ENCODE measurements at regions not wholly inside any gene's neighbourhood (a gene's known extent, or its start where the extent isn't known, plus 50 kb on each side); places are given as distances from the start of the nearest gene placed in this dataset.

GRCh38 chr13:109682534-109683244, 103.7 kb downstream of the IRS2 start:
- H3K36me3 ChIP-seq (ENCODE audit: insufficient read depth, low read length): no peaks in the 10 kb centered on the region
- no peaks in the 10 kb centered on the region for H3K27me3 ChIP-seq (ENCODE audit: insufficient read depth, low read length)
- H3K4me3 ChIP-seq (ENCODE audit: low read length): no peak overlapping the region
- no peaks in the 10 kb centered on the region for H3K9me3 ChIP-seq (ENCODE audit: low read length)
- H2AFZ ChIP-seq (ENCODE audit: low read depth, low read length): no peak overlapping the region
- no peaks in the 10 kb centered on the region for H3K4me1 ChIP-seq (ENCODE audit: insufficient read depth, low read length)

- no peaks in the 10 kb centered on the region for H3K27me3 ChIP-seq (ENCODE audit: insufficient read depth, low read length)
- H3K9me3 ChIP-seq (ENCODE audit: low read length): no peaks in the 10 kb centered on the region
- H3K36me3 ChIP-seq (ENCODE audit: insufficient read depth, low read length): no peaks in the 10 kb centered on the region
- no peaks in the 10 kb centered on the region for H3K4me1 ChIP-seq (ENCODE audit: insufficient read depth, low read length)
- no peak overlapping the region for H3K4me3 ChIP-seq (ENCODE audit: low read length)
- H2AFZ ChIP-seq (ENCODE audit: low read depth, low read length): no peak overlapping the region
Measured at GRCh38 chr13:109680930-109681329, 105.5 kb downstream of the IRS2 start.

- no peaks in the 10 kb centered on the region for H3K27me3 ChIP-seq (ENCODE audit: insufficient read depth, low read length)
Measured at GRCh38 chr13:109680288-109680687, 106.1 kb downstream of the IRS2 start.

GRCh38 chr13:109678459-109678858, 107.9 kb downstream of the IRS2 start:
- Histone ChIP-seq H2AFZ (ENCODE audit: low read depth, low read length) (no peak overlapping the region), H3K4me3 (ENCODE audit: low read length) (no peak overlapping the region), H3K36me3 (ENCODE audit: insufficient read depth, low read length) (no peaks in the 10 kb centered on the region), H3K9me3 (ENCODE audit: low read length) (no peaks in the 10 kb centered on the region), H3K4me1 (ENCODE audit: insufficient read depth, low read length) (no peaks in the 10 kb centered on the region), H3K27me3 (ENCODE audit: insufficient read depth, low read length) (no peaks in the 10 kb centered on the region)

More at GRCh38 chr13:109680288-109680687, 106.1 kb downstream of the IRS2 start:
- no peaks in the 10 kb centered on the region for H3K36me3 ChIP-seq (ENCODE audit: insufficient read depth, low read length)
- no peak overlapping the region for H2AFZ ChIP-seq (ENCODE audit: low read depth, low read length)
- H3K9me3 ChIP-seq (ENCODE audit: low read length): no peaks in the 10 kb centered on the region
- H3K4me3 ChIP-seq (ENCODE audit: low read length): no peak overlapping the region
- no peaks in the 10 kb centered on the region for H3K4me1 ChIP-seq (ENCODE audit: insufficient read depth, low read length)

- H3K27me3 ChIP-seq (ENCODE audit: insufficient read depth, low read length): no peaks in the 10 kb centered on the region
- H3K4me3 ChIP-seq (ENCODE audit: low read length): no peak overlapping the region
- no peaks in the 10 kb centered on the region for H3K9me3 ChIP-seq (ENCODE audit: low read length)
- no peaks in the 10 kb centered on the region for H3K4me1 ChIP-seq (ENCODE audit: insufficient read depth, low read length)
- no peak overlapping the region for H2AFZ ChIP-seq (ENCODE audit: low read depth, low read length)
- no peaks in the 10 kb centered on the region for H3K36me3 ChIP-seq (ENCODE audit: insufficient read depth, low read length)
Measured at GRCh38 chr13:109677206-109677605, 109.2 kb downstream of the IRS2 start.

- Histone ChIP-seq H3K27me3 (ENCODE audit: insufficient read depth, low read length) (no peaks in the 10 kb centered on the region), H3K9me3 (ENCODE audit: low read length) (no peaks in the 10 kb centered on the region), H3K4me1 (ENCODE audit: insufficient read depth, low read length) (no peaks in the 10 kb centered on the region), H3K36me3 (ENCODE audit: insufficient read depth, low read length) (no peaks in the 10 kb centered on the region), H3K4me3 (ENCODE audit: low read length) (no peak overlapping the region), H2AFZ (ENCODE audit: low read depth, low read length) (no peak overlapping the region)
Measured at GRCh38 chr13:109673477-109673876, 112.9 kb downstream of the IRS2 start.

GRCh38 chr13:109672545-109672944, 113.8 kb downstream of the IRS2 start:
- no peaks in the 10 kb centered on the region for H3K36me3 ChIP-seq (ENCODE audit: insufficient read depth, low read length)
- H2AFZ ChIP-seq (ENCODE audit: low read depth, low read length): no peak overlapping the region
- no peaks in the 10 kb centered on the region for H3K9me3 ChIP-seq (ENCODE audit: low read length)
- H3K4me1 ChIP-seq (ENCODE audit: insufficient read depth, low read length): no peaks in the 10 kb centered on the region
- no peaks in the 10 kb centered on the region for H3K27me3 ChIP-seq (ENCODE audit: insufficient read depth, low read length)
- no peak overlapping the region for H3K4me3 ChIP-seq (ENCODE audit: low read length)

GRCh38 chr13:109671919-109672318, 114.5 kb downstream of the IRS2 start:
- Histone ChIP-seq H3K4me3 (ENCODE audit: low read length) (no peak overlapping the region), H2AFZ (ENCODE audit: low read depth, low read length) (no peak overlapping the region), H3K4me1 (ENCODE audit: insufficient read depth, low read length) (no peaks in the 10 kb centered on the region), H3K36me3 (ENCODE audit: insufficient read depth, low read length) (no peaks in the 10 kb centered on the region), H3K9me3 (ENCODE audit: low read length) (no peaks in the 10 kb centered on the region), H3K27me3 (ENCODE audit: insufficient read depth, low read length) (no peaks in the 10 kb centered on the region)

- no peaks in the 10 kb centered on the region for H3K4me1 ChIP-seq (ENCODE audit: insufficient read depth, low read length)
- H2AFZ ChIP-seq (ENCODE audit: low read depth, low read length): no peak overlapping the region
- no peak overlapping the region for H3K4me3 ChIP-seq (ENCODE audit: low read length)
Measured at GRCh38 chr13:109670776-109671175, 115.6 kb downstream of the IRS2 start.

GRCh38 chr13:109669956-109670355, 116.4 kb downstream of the IRS2 start:
- Histone ChIP-seq H3K36me3 (ENCODE audit: insufficient read depth, low read length) (no peaks in the 10 kb centered on the region), H3K27me3 (ENCODE audit: insufficient read depth, low read length) (no peaks in the 10 kb centered on the region), H2AFZ (ENCODE audit: low read depth, low read length) (no peak overlapping the region), H3K4me1 (ENCODE audit: insufficient read depth, low read length) (peaks cover 7% of the 10 kb centered on the region), H3K4me3 (ENCODE audit: low read length) (no peak overlapping the region), H3K9me3 (ENCODE audit: low read length) (no peaks in the 10 kb centered on the region)

More at GRCh38 chr13:109670776-109671175, 115.6 kb downstream of the IRS2 start:
- H3K9me3 ChIP-seq (ENCODE audit: low read length): no peaks in the 10 kb centered on the region
- no peaks in the 10 kb centered on the region for H3K27me3 ChIP-seq (ENCODE audit: insufficient read depth, low read length)
- H3K36me3 ChIP-seq (ENCODE audit: insufficient read depth, low read length): no peaks in the 10 kb centered on the region

- peaks cover 10% of the 10 kb centered on the region for H3K4me1 ChIP-seq (ENCODE audit: insufficient read depth, low read length)
- H3K9me3 ChIP-seq (ENCODE audit: low read length): no peaks in the 10 kb centered on the region
- H3K4me3 ChIP-seq (ENCODE audit: low read length): no peak overlapping the region
- no peaks in the 10 kb centered on the region for H3K27me3 ChIP-seq (ENCODE audit: insufficient read depth, low read length)
- no peaks in the 10 kb centered on the region for H3K36me3 ChIP-seq (ENCODE audit: insufficient read depth, low read length)
- no peak overlapping the region for H2AFZ ChIP-seq (ENCODE audit: low read depth, low read length)
Measured at GRCh38 chr13:109669234-109669612, 117.2 kb downstream of the IRS2 start.

- Histone ChIP-seq H3K4me1 (ENCODE audit: insufficient read depth, low read length) (peaks cover 10% of the 10 kb centered on the region), H2AFZ (ENCODE audit: low read depth, low read length) (no peak overlapping the region), H3K9me3 (ENCODE audit: low read length) (no peaks in the 10 kb centered on the region), H3K36me3 (ENCODE audit: insufficient read depth, low read length) (no peaks in the 10 kb centered on the region), H3K4me3 (ENCODE audit: low read length) (no peak overlapping the region), H3K27me3 (ENCODE audit: insufficient read depth, low read length) (no peaks in the 10 kb centered on the region)
Measured at GRCh38 chr13:109668433-109669233, 117.8 kb downstream of the IRS2 start.

- Histone ChIP-seq H3K36me3 (ENCODE audit: insufficient read depth, low read length) (no peaks in the 10 kb centered on the region), H2AFZ (ENCODE audit: low read depth, low read length) (no peak overlapping the region), H3K27me3 (ENCODE audit: insufficient read depth, low read length) (no peaks in the 10 kb centered on the region), H3K4me1 (ENCODE audit: insufficient read depth, low read length) (peaks cover 10% of the 10 kb centered on the region), H3K4me3 (ENCODE audit: low read length) (no peak overlapping the region), H3K9me3 (ENCODE audit: low read length) (no peaks in the 10 kb centered on the region)
Measured at GRCh38 chr13:109667807-109668291, 118.5 kb downstream of the IRS2 start.
